ENCODE measurements at regions not wholly inside any gene's neighbourhood (a gene's known extent, or its start where the extent isn't known, plus 50 kb on each side); places are given as distances from the start of the nearest gene placed in this dataset.

GRCh38 chr6:153873541-153873940, 165.5 kb upstream of the OPRM1 start:
- no peak for TF ChIP-seq CTCF (conservative IDR thresholded peaks at IDR 0.05; ENCODE audit: low read depth, low read length)
- TF ChIP-seq RFX5 (IDR thresholded peaks at IDR 0.05; ENCODE audit: low read depth, low read length) = no peak
- no peak for TF ChIP-seq RAD21 (IDR thresholded peaks at IDR 0.05; ENCODE audit: low read length)
- TF ChIP-seq POLR2A (IDR thresholded peaks at IDR 0.05; ENCODE audit: low read depth, low read length) = no peak
